NCI-H2227 (cell line): ENCODE measurements at regions not wholly inside any gene's neighbourhood (a gene's known extent, or its start where the extent isn't known, plus 50 kb on each side); places are given as distances from the start of the nearest gene placed in this dataset.
"Not testable (repeated sequence)": the region's sequence is repeated elsewhere in the genome, so short reads cannot be mapped to it uniquely, and the experiment has no call there.

Source experiments
- DNase-seq: peaks from one replicate; lab custom pipeline; 2025; ENCODE audit not compliant: unreplicated experiment; lab: John Stamatoyannopoulos, UW

GRCh38 chr7:96921771-96922170, 83.6 kb upstream of the DLX6 start:
- no peak for DNase-seq

DNA sequence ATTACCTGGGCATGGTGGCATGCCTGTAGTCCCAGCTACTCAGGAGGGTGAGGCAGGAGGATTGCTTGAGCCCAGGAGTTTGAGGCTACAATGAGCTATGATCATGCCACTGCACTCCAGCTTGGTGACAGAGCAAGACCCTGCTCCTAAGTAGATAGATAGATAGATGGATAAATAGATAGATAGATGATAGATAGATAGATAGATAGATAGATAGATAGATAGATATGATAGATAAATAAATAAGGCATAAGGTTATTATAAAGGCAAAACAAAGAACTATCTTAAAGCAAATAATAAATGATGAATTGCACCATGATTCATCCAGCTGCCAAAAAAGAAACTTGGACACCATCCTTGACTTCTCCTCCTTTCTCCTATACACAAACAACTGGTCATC, 82.0 kb upstream of the DLX6 start:
- DNase-seq: not testable (repeated sequence)

DNA sequence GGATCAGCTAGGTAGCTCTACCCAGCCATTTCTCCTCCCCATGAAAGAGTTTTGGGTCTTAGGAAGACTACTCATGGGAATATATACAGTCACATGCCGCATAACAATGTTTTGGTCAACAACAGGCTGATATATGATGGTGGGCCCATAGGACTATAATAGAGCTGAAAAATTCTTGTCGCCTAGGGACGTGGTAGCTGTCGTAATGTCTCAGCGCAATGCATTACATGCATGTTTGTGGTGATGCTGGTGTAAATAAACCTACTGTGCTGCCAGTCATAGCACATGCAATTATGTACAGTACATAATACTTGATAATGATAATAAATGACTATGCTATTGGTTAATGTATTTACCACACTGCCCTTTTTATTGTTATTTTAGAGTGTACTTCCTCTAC, 78.2 kb upstream of the DLX6 start:
- DNase-seq: no peak

- DNase-seq: no peak
Observed at GRCh38 chr7:96928965-96929364, 76.4 kb upstream of the DLX6 start.

- DNase-seq: no peak
Observed at GRCh38 chr7:96931891-96932290, 73.5 kb upstream of the DLX6 start.

DNA sequence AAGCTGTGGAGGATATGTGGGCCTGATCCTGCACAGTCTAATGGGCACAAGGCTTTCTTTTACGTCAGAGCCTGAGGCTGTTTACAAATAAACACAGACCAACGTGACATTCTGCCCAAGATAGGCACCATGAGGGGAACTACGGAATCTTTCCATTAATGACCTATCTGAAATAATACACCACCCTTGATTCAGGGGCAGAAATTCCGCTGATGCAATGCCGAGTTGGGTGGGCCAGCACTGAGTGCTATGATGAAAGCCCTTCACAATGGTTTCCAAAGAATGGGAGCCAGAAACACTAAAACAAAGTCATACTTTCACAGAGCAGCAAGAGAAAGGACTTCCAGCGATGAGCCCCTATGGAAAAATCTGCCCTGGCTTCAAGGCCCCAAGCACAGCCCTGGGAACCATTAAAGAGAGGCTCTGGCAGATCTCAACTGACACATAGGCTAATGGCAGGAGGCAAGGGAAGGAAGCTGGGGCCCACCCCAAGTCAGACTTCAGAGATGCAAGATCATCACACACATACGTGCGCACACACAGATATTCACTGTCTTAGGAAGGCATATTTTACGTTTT, 72.2 kb upstream of the DLX6 start:
- DNase-seq: no peak

- DNase-seq: no peak
Observed at GRCh38 chr7:96936621-96937020, 68.7 kb upstream of the DLX6 start.

DNA sequence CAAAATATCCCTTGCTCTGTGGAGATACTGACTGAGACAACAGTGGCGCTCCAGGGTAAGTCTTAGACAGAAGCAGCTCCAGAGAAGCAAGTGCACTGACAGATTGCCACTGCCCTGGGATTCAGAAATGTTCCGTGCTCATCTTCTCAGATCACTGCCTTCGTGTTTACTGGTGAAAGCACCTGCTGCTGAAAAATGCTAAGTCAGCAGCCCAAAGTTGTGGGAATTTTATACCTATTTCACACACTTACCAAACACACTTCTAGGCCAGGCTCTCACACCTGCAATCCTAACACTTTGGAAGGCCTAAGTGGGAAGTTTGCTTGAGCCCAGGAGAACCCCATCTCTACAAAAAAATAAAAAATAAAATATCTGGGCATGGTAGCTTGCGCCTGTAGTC, 63.2 kb upstream of the DLX6 start:
- peak; percentile 16 for DNase-seq

DNA sequence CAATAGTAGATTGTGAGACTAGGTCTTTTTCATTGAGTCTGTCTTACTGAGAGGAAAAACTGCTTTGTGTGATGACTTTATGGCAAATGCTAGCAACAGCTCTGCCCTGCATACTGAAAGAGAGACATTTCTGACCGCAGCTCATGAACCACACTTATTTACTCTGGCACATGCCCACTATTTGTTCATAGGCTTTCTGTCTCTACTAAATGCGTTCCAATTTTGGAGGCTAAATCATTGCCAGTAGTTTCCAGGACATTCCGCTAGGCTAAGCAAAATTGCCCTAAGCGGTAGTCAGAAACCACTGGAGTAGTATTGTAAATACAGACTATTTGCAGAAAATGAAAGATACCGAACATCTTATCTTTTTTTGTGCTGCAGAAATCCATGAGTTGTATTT, 55.6 kb upstream of the DLX6 start:
- no peak for DNase-seq

DNA sequence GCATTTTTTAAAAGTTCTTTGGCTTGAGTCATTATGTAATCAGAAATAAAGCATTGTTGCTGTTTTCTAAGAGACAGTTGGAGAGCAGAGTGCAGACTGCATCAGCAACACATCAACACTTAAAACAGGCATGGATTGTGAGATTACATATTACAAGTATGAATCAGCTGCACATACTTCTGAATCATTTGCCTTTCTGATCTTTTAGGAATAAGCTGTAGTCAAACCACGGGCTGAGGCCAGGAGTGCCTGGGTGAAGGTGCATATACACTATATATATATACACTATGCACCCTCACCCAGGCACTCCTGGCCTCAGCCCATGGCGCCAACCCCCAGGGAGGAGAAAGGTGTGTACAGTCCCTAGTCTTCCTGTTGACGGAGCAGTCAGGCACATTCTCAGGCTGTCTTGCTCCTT, 52.4 kb upstream of the DLX6 start:
- no peak for DNase-seq

DNA sequence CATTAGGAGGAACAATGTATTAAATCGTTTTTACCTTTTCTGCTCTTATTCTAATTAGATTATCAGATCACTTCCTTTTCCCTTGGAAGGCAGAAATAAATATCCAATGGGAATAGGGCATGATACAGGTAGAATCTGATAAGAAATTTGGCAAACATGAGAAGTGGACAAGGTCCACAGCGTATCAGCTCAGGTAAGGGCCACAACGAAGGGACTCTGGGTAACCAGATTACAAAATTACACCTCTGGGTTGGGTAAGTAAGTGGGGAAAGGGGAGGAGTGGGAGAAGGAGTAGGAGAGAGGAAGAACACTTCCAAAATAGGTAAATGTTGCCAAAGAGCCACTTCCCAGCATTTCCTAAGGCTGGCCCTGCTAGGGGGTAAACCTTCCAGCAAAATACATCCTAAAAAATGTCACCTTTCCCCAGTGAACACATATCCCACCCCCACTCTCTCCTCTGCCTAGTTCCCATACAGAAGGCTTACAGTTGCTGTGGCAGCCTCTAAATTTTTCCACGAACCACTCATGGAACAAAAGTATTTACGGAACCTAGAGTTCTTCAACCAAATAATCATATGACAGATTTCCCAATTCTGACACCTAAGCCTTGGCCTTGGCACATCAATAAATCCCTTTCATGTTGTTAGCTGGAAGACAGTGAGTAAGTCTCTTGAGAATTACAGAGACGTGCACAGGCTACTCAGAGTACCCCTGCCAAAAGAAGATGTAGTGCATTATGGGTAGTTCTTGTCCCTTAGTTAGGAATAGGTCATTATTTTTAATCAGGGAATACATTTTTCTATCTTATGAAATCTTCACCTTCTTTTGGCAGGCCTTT, 51.5 kb upstream of the DLX6 start:
- DNase-seq: no peak
